Astrocyte (in vitro differentiated cells and primary cell): ENCODE measurements at regions not wholly inside any gene's neighbourhood (a gene's known extent, or its start where the extent isn't known, plus 50 kb on each side); places are given as distances from the start of the nearest gene placed in this dataset.

Experiments
- DNase-seq: peaks from one replicate; pipeline ENCODE4 v3.0.0-alpha.2; 2010; ENCODE audit warnings: low read depth
- FAIRE-seq: peaks from 2 replicates; lab custom pipeline; 2011; peaks lifted over from hg19 to GRCh38; lab: Jason Lieb, UNC
- H2AFZ ChIP-seq: 2 replicates; pipeline ENCODE4 v1.6.0; 2012; ENCODE audit warnings: low read depth, low read length, inconsistent platforms
- H3K27ac ChIP-seq: 2 replicates; pipeline ENCODE4 v1.5.1; 2011; ENCODE audit warnings: low read depth, low read length, inconsistent platforms
- H3K27me3 ChIP-seq: 2 replicates; pipeline ENCODE4 v1.6.0; 2011; ENCODE audit warnings: low read length, inconsistent platforms; ENCODE audit not compliant: insufficient read depth
- H3K36me3 ChIP-seq: 2 replicates; pipeline ENCODE4 v1.5.1; 2011; ENCODE audit warnings: low read length, inconsistent platforms; ENCODE audit not compliant: insufficient read depth
- H3K4me1 ChIP-seq: 2 replicates; pipeline ENCODE4 v1.5.1; 2011; ENCODE audit warnings: low read length, inconsistent platforms; ENCODE audit not compliant: insufficient read depth
- H3K4me2 ChIP-seq: 2 replicates; pipeline ENCODE4 v1.6.0; 2012; ENCODE audit warnings: low read length, inconsistent platforms
- H3K4me3 ChIP-seq: 2 replicates; pipeline ENCODE4 v1.5.1; 2011; ENCODE audit warnings: low read depth, mild to moderate bottlenecking, low read length, inconsistent platforms; ENCODE audit not compliant: insufficient read depth
- H3K79me2 ChIP-seq: 2 replicates; pipeline ENCODE4 v1.6.0; 2012; ENCODE audit warnings: mild to moderate bottlenecking, low read length, inconsistent platforms; ENCODE audit not compliant: insufficient read depth
- H3K9ac ChIP-seq: 2 replicates; pipeline ENCODE4 v1.6.0; 2012; ENCODE audit warnings: mild to moderate bottlenecking, low read length, inconsistent platforms
- H3K9me3 ChIP-seq: 2 replicates; pipeline ENCODE4 v1.5.1; 2012; ENCODE audit warnings: low read depth, mild to moderate bottlenecking, low read length, inconsistent platforms; ENCODE audit not compliant: insufficient read depth
- H4K20me1 ChIP-seq: 2 replicates; pipeline ENCODE4 v1.6.0; 2012; ENCODE audit warnings: low read length, inconsistent platforms; ENCODE audit not compliant: insufficient read depth
- H3K27ac Mint-ChIP-seq: one replicate; pipeline ENCODE4 v1.8.0; 2021; ENCODE audit warnings: mild to moderate bottlenecking, mixed read lengths; ENCODE audit not compliant: unreplicated experiment
- H3K27me3 Mint-ChIP-seq: one replicate; pipeline ENCODE4 v1.8.0; 2021; ENCODE audit warnings: low read depth, mixed read lengths; ENCODE audit not compliant: unreplicated experiment
- H3K36me3 Mint-ChIP-seq: one replicate; pipeline ENCODE4 v1.8.0; 2021; ENCODE audit warnings: low read depth, mixed read lengths; ENCODE audit not compliant: unreplicated experiment
- H3K4me1 Mint-ChIP-seq: one replicate; pipeline ENCODE4 v1.8.0; 2021; ENCODE audit warnings: low read depth, mixed read lengths; ENCODE audit not compliant: unreplicated experiment
- H3K4me3 Mint-ChIP-seq: one replicate; pipeline ENCODE4 v1.8.0; 2021; ENCODE audit warnings: mild to moderate bottlenecking, moderate library complexity, mixed read lengths; ENCODE audit not compliant: unreplicated experiment
- H3K9me3 Mint-ChIP-seq: one replicate; pipeline ENCODE4 v1.8.0; 2021; ENCODE audit warnings: mild to moderate bottlenecking, mixed read lengths; ENCODE audit not compliant: unreplicated experiment
- CTCF ChIP-seq: IDR thresholded peaks from 2 replicates; pipeline ENCODE4 v1.5.1; 2011; ENCODE audit warnings: low read depth, mild to moderate bottlenecking, inconsistent platforms, low read length, moderate library complexity; ENCODE audit not compliant: insufficient read depth
- EZH2 ChIP-seq: IDR thresholded peaks from 2 replicates; pipeline ENCODE4 v1.6.1; 2012; ENCODE audit warnings: mild to moderate bottlenecking, low read length, inconsistent platforms; ENCODE audit not compliant: insufficient read depth

- H3K36me3 ChIP-seq, result no peaks in the 10 kb centered on the region
- no peaks in the 10 kb centered on the region for H3K27me3 ChIP-seq
- peaks cover 1% of the 10 kb centered on the region for H3K27me3 Mint-ChIP-seq
- FAIRE-seq (no peak), DNase-seq (no peak)
- H3K27ac ChIP-seq, result no peak overlapping the region
- H4K20me1 ChIP-seq, result no peaks in the 10 kb centered on the region
- no peak overlapping the region for H3K4me3 Mint-ChIP-seq
- no peak overlapping the region for H3K4me3 ChIP-seq
- H3K9ac ChIP-seq, result no peak overlapping the region
- no peak overlapping the region for H3K27ac Mint-ChIP-seq
- no peaks in the 10 kb centered on the region for H3K36me3 Mint-ChIP-seq
- no peak overlapping the region for H2AFZ ChIP-seq
- no peaks in the 10 kb centered on the region for H3K9me3 ChIP-seq
- H3K9me3 Mint-ChIP-seq, result peaks cover 3% of the 10 kb centered on the region
- H3K4me2 ChIP-seq, result no peak overlapping the region
- no peaks in the 10 kb centered on the region for H3K79me2 ChIP-seq
- TF ChIP-seq EZH2 (no peak), CTCF (no peak)
- no peaks in the 10 kb centered on the region for H3K4me1 ChIP-seq
- no peaks in the 10 kb centered on the region for H3K4me1 Mint-ChIP-seq
Measured at GRCh38 chr7:24018331-24018730, 265.7 kb upstream of the NPY start.

GRCh38 chr7:24019841-24020240 lies 264.1 kb upstream of the NPY start:
- no peak overlapping the region for H3K4me3 Mint-ChIP-seq
- no peaks in the 10 kb centered on the region for H3K9me3 ChIP-seq
- H3K27me3 Mint-ChIP-seq, result peaks cover 1% of the 10 kb centered on the region
- H3K79me2 ChIP-seq, result no peaks in the 10 kb centered on the region
- H2AFZ ChIP-seq, result no peak overlapping the region
- H3K36me3 ChIP-seq, result no peaks in the 10 kb centered on the region
- H3K9me3 Mint-ChIP-seq, result no peaks in the 10 kb centered on the region
- no peak overlapping the region for H3K9ac ChIP-seq
- H4K20me1 ChIP-seq, result no peaks in the 10 kb centered on the region
- H3K4me3 ChIP-seq, result no peak overlapping the region
- DNase-seq (no peak), FAIRE-seq (no peak)
- H3K27ac ChIP-seq, result no peak overlapping the region
- H3K4me1 ChIP-seq, result no peaks in the 10 kb centered on the region
- H3K4me2 ChIP-seq, result no peak overlapping the region
- no peaks in the 10 kb centered on the region for H3K36me3 Mint-ChIP-seq
- H3K27me3 ChIP-seq, result no peaks in the 10 kb centered on the region
- H3K4me1 Mint-ChIP-seq, result peaks cover 4% of the 10 kb centered on the region
- no peak overlapping the region for H3K27ac Mint-ChIP-seq
- TF ChIP-seq CTCF (no peak), EZH2 (no peak)

GRCh38 chr7:24024276-24025068 lies 259.5 kb upstream of the NPY start:
- Mint-ChIP-seq H3K9me3 (no peaks in the 10 kb centered on the region), H3K36me3 (no peaks in the 10 kb centered on the region), H3K4me3 (no peak overlapping the region), H3K4me1 (peaks cover 12% of the 10 kb centered on the region), H3K27ac (no peak overlapping the region), H3K27me3 (peaks cover 1% of the 10 kb centered on the region)
- no peaks in the 10 kb centered on the region for H4K20me1 ChIP-seq
- no peaks in the 10 kb centered on the region for H3K27me3 ChIP-seq
- peak overlapping the region; percentile 62 for H2AFZ ChIP-seq
- FAIRE-seq, result no peak
- no peak for DNase-seq
- H3K36me3 ChIP-seq, result no peaks in the 10 kb centered on the region
- no peak overlapping the region for H3K27ac ChIP-seq
- TF ChIP-seq CTCF, result no peak
- no peak for TF ChIP-seq EZH2
- no peaks in the 10 kb centered on the region for H3K79me2 ChIP-seq
- H3K4me1 ChIP-seq, result peaks cover 3% of the 10 kb centered on the region
- no peak overlapping the region for H3K9ac ChIP-seq
- H3K4me2 ChIP-seq, result peak overlapping the region; percentile 29
- H3K9me3 ChIP-seq, result no peaks in the 10 kb centered on the region
- H3K4me3 ChIP-seq, result no peak overlapping the region
